MM.1S (cell line): ENCODE measurements at regions not wholly inside any gene's neighbourhood (a gene's known extent, or its start where the extent isn't known, plus 50 kb on each side); places are given as distances from the start of the nearest gene placed in this dataset.

Experiments used
- EZH2 ChIP-seq: fragments of 300-600 bp; sonication (generic); optimal IDR thresholded peaks from 2 replicates; pipeline ENCODE3; 2017; ENCODE audit warnings: low read depth, mild to moderate bottlenecking, antibody characterized with exemption, low read length, mixed read lengths
- TF ChIP-seq, protein P1 (sequence below): fragments of 300-600 bp; sonication (generic); IDR thresholded peaks from 2 replicates; pipeline ENCODE4 v1.5.1; 2016; ENCODE audit warnings: antibody characterized with exemption, low read length, mixed read lengths

DNA sequence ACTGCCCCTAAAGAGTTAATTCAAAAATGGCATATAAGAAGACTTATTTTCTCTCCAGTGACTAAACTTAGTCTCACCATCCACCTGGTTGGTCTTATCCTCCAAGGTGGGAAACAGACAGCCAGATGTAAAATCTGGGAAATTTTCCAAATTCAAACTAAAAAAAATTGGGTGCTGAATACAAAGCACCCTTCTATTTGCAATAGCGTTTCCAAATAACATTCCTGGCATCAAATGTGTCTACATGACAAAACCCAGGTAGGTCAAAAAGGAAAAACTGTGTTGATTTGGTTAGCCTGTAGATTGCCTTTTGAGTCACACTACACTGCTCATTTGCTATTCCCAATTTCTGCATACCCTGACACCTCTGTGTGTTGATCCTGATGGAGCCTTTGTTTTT is 252.2 kb downstream of the NR2F1-AS1 start:
- TF ChIP-seq, protein P1, sequence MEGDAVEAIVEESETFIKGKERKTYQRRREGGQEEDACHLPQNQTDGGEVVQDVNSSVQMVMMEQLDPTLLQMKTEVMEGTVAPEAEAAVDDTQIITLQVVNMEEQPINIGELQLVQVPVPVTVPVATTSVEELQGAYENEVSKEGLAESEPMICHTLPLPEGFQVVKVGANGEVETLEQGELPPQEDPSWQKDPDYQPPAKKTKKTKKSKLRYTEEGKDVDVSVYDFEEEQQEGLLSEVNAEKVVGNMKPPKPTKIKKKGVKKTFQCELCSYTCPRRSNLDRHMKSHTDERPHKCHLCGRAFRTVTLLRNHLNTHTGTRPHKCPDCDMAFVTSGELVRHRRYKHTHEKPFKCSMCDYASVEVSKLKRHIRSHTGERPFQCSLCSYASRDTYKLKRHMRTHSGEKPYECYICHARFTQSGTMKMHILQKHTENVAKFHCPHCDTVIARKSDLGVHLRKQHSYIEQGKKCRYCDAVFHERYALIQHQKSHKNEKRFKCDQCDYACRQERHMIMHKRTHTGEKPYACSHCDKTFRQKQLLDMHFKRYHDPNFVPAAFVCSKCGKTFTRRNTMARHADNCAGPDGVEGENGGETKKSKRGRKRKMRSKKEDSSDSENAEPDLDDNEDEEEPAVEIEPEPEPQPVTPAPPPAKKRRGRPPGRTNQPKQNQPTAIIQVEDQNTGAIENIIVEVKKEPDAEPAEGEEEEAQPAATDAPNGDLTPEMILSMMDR = no peak
- TF ChIP-seq EZH2 = no peak
